Midbrain (tissue), 1 donor: ENCODE measurements at regions not wholly inside any gene's neighbourhood (a gene's known extent, or its start where the extent isn't known, plus 50 kb on each side); places are given as distances from the start of the nearest gene placed in this dataset.

Experiments
- DNase-seq: peaks from one replicate; lab custom pipeline; 2025; lab: John Stamatoyannopoulos, UW

- DNase-seq, result no peak
Observed at GRCh38 chr11:16440136-16440535, 83.8 kb upstream of the SOX6 start.

- DNase-seq, result no peak
Observed at GRCh38 chr11:16434036-16434435, 77.7 kb upstream of the SOX6 start.

- no peak for DNase-seq
Observed at GRCh38 chr11:16430674-16431073, 74.3 kb upstream of the SOX6 start.

GRCh38 chr11:16421826-16422225 lies 65.5 kb upstream of the SOX6 start:
- DNase-seq, result no peak

- no peak for DNase-seq
Observed at GRCh38 chr11:16418428-16419097, 62.2 kb upstream of the SOX6 start.

- no peak for DNase-seq
Observed at GRCh38 chr11:16412525-16413172, 56.3 kb upstream of the SOX6 start.

- no peak for DNase-seq
Observed at GRCh38 chr11:16410479-16410878, 54.1 kb upstream of the SOX6 start.

- DNase-seq, result no peak
Observed at GRCh38 chr11:16408619-16409018, 52.3 kb upstream of the SOX6 start.

- no peak for DNase-seq
Observed at GRCh38 chr11:16406226-16406625, 49.9 kb upstream of the SOX6 start.
